ENCODE measurements at regions not wholly inside any gene's neighbourhood (a gene's known extent, or its start where the extent isn't known, plus 50 kb on each side); places are given as distances from the start of the nearest gene placed in this dataset.

- no peak for ATAC-seq
- intact Hi-C loops (cut with DNase I) = no loop called here
- Histone ChIP-seq H3K4me1 (no peaks in the 10 kb centered on the region), H3K27me3 (ENCODE audit: insufficient read depth in 3 of 3, low read length in 2 of 3) (no peaks in the 10 kb centered on the region), H3K4me3 (no peak overlapping the region), H3K36me3 (ENCODE audit: insufficient read depth in 1 of 2, low read depth in 1 of 2) (no peaks in the 10 kb centered on the region), H3K27ac (no peak overlapping the region), H3K9me3 (no peaks in the 10 kb centered on the region)
- 53 to 68% (median 53%) methylated on average over 1 of the region's 1 CpG for WGBS, 3 donors
- no peak for DNase-seq
- TF ChIP-seq CTCF (IDR thresholded peaks at IDR 0.05) = no peak
Measured at GRCh38 chr15:87211547-87211946, 1045.0 kb downstream of the NTRK3 start.

GRCh38 chr15:87209891-87210689 is 1046.4 kb downstream of the NTRK3 start:
- no peak overlapping the region for H3K4me3 ChIP-seq
- H3K27ac ChIP-seq = no peak overlapping the region
- DNase-seq (no peak), ATAC-seq (no peak)
- no peaks in the 10 kb centered on the region for H3K27me3 ChIP-seq (ENCODE audit: insufficient read depth in 3 of 3, low read length in 2 of 3)
- intact Hi-C loops (cut with DNase I) = no loop called here
- H3K36me3 ChIP-seq (ENCODE audit: insufficient read depth in 1 of 2, low read depth in 1 of 2) = no peaks in the 10 kb centered on the region
- no peaks in the 10 kb centered on the region for H3K4me1 ChIP-seq
- no peaks in the 10 kb centered on the region for H3K9me3 ChIP-seq
- TF ChIP-seq CTCF (IDR thresholded peaks at IDR 0.05) = no peak
- WGBS, 3 donors = 42 to 63% (median 61%) methylated on average over 3 of the region's 3 CpGs

- Histone ChIP-seq H3K9me3 (no peaks in the 10 kb centered on the region), H3K27me3 (ENCODE audit: insufficient read depth in 3 of 3, low read length in 2 of 3) (no peaks in the 10 kb centered on the region), H3K4me3 (no peak overlapping the region), H3K27ac (no peak overlapping the region), H3K36me3 (ENCODE audit: insufficient read depth in 1 of 2, low read depth in 1 of 2) (no peaks in the 10 kb centered on the region), H3K4me1 (no peaks in the 10 kb centered on the region)
- ATAC-seq (no peak), DNase-seq (no peak)
- no peak for TF ChIP-seq CTCF (IDR thresholded peaks at IDR 0.05)
- intact Hi-C loops (cut with DNase I) = no loop called here
Measured at GRCh38 chr15:87207990-87208580, 1048.5 kb downstream of the NTRK3 start.

GRCh38 chr15:87207251-87207650 is 1049.3 kb downstream of the NTRK3 start:
- Histone ChIP-seq H3K4me1 (no peaks in the 10 kb centered on the region), H3K36me3 (ENCODE audit: insufficient read depth in 1 of 2, low read depth in 1 of 2) (no peaks in the 10 kb centered on the region), H3K27ac (no peak overlapping the region), H3K27me3 (ENCODE audit: insufficient read depth in 3 of 3, low read length in 2 of 3) (no peaks in the 10 kb centered on the region), H3K4me3 (no peak overlapping the region), H3K9me3 (no peaks in the 10 kb centered on the region)
- no peak for TF ChIP-seq CTCF (IDR thresholded peaks at IDR 0.05)
- no peak for ATAC-seq
- DNase-seq = no peak
- intact Hi-C loops (cut with DNase I) = no loop called here
- WGBS, 3 donors = 54 to 67% (median 55%) methylated on average over 2 of the region's 2 CpGs

Data from psoas muscle (tissue), 7 donors.